Kidney (tissue), 13 donors: ENCODE measurements at regions not wholly inside any gene's neighbourhood (a gene's known extent, or its start where the extent isn't known, plus 50 kb on each side); places are given as distances from the start of the nearest gene placed in this dataset.
A peak's percentile ranks its signal among the peaks of the same experiment; 100 is the strongest.

Experiments used
- DNase-seq, 5 donors: peaks; one replicate each; pipeline ENCODE4 v3.0.0-alpha.2; 2013 to 2020
- FAIRE-seq: peaks from 2 replicates; lab custom pipeline; 2012; peaks lifted over from hg19 to GRCh38; lab: Jason Lieb, UNC
- H3K27ac ChIP-seq, 2 donors: one replicate each; pipeline ENCODE4 v1.7.0; 2013; ENCODE audit warnings: low read depth in 2 of 2, low read length in 2 of 2, inconsistent platforms in 1 of 2
- H3K27me3 ChIP-seq: one replicate; pipeline ENCODE4 v1.7.1; 2013; ENCODE audit warnings: low read length, inconsistent platforms; ENCODE audit not compliant: control insufficient read depth, insufficient read depth
- H3K36me3 ChIP-seq, 3 donors: one replicate each; pipeline versions ENCODE4 v1.7.0 to v1.7.1; 2013; ENCODE audit warnings: low read length in 3 of 3, control low read depth in 1 of 3, inconsistent platforms in 1 of 3; ENCODE audit not compliant: insufficient read depth in 3 of 3, control insufficient read depth in 2 of 3
- H3K4me1 ChIP-seq, 3 donors: one replicate each; pipeline versions ENCODE4 v1.7.0 to v1.7.1; 2013; ENCODE audit warnings: low read length in 3 of 3, inconsistent platforms in 1 of 3, low read depth in 1 of 3; ENCODE audit not compliant: control insufficient read depth in 2 of 3, insufficient read depth in 2 of 3
- H3K4me3 ChIP-seq, 3 donors: one replicate each; pipeline versions ENCODE4 v1.7.0 to v1.8.1; 2013; ENCODE audit warnings: low read length in 3 of 3, control low read depth in 1 of 3, inconsistent platforms in 1 of 3
- H3K9ac ChIP-seq, 3 donors: one replicate each; pipeline versions ENCODE4 v1.7.0 to v1.7.1; 2013; ENCODE audit warnings: low read length in 3 of 3, control low read depth in 1 of 3, inconsistent platforms in 1 of 3
- H3K9me3 ChIP-seq, 3 donors: one replicate each; pipeline versions ENCODE4 v1.7.0 to v1.7.1; 2013; ENCODE audit warnings: low read length in 3 of 3, control low read depth in 1 of 3, inconsistent platforms in 1 of 3; ENCODE audit not compliant: control insufficient read depth in 2 of 3, insufficient read depth in 1 of 3
- intact Hi-C: fragments of 100-400 bp; cut with DNase I; formaldehyde crosslinking; loops from one replicate; pipeline ENCODE4 v1.11.1; 2022
- TF ChIP-seq, protein P1 (sequence below): IDR thresholded peaks from 3 replicates; pipeline ENCODE4 v1.5.1; 2012; ENCODE audit warnings: mild to moderate bottlenecking, moderate library complexity, borderline replicate concordance; ENCODE audit not compliant: insufficient read depth; ENCODE audit errors: extremely low read depth
- donor health status: control.
- donor health status: control.
- donor health status: control.
- donor health status: control.
- donor health status: control.
- donor health status: DM: yes; HTN: yes; CAD: no.
- donor health status: Normal renal cell carcinoma (clear cell type).

- Histone ChIP-seq H3K27ac (no peak overlapping the region), H3K9ac (no peak overlapping the region), H3K9me3 (no peaks in the 10 kb centered on the region), H3K36me3 (no peaks in the 10 kb centered on the region), H3K27me3 (peaks cover under 1% of the 10 kb centered on the region), H3K4me1 (no peaks in the 10 kb centered on the region), H3K4me3 (no peak overlapping the region)
- FAIRE-seq (no peak), DNase-seq (peak in 1 of 5 donors; percentile 68)
- intact Hi-C loops, result no loop called here
- TF ChIP-seq, protein P1, sequence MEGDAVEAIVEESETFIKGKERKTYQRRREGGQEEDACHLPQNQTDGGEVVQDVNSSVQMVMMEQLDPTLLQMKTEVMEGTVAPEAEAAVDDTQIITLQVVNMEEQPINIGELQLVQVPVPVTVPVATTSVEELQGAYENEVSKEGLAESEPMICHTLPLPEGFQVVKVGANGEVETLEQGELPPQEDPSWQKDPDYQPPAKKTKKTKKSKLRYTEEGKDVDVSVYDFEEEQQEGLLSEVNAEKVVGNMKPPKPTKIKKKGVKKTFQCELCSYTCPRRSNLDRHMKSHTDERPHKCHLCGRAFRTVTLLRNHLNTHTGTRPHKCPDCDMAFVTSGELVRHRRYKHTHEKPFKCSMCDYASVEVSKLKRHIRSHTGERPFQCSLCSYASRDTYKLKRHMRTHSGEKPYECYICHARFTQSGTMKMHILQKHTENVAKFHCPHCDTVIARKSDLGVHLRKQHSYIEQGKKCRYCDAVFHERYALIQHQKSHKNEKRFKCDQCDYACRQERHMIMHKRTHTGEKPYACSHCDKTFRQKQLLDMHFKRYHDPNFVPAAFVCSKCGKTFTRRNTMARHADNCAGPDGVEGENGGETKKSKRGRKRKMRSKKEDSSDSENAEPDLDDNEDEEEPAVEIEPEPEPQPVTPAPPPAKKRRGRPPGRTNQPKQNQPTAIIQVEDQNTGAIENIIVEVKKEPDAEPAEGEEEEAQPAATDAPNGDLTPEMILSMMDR, result no peak
These were observed 99.5 kb upstream of the BHLHE23 start for GRCh38 chr20:63106108-63106764.

DNA sequence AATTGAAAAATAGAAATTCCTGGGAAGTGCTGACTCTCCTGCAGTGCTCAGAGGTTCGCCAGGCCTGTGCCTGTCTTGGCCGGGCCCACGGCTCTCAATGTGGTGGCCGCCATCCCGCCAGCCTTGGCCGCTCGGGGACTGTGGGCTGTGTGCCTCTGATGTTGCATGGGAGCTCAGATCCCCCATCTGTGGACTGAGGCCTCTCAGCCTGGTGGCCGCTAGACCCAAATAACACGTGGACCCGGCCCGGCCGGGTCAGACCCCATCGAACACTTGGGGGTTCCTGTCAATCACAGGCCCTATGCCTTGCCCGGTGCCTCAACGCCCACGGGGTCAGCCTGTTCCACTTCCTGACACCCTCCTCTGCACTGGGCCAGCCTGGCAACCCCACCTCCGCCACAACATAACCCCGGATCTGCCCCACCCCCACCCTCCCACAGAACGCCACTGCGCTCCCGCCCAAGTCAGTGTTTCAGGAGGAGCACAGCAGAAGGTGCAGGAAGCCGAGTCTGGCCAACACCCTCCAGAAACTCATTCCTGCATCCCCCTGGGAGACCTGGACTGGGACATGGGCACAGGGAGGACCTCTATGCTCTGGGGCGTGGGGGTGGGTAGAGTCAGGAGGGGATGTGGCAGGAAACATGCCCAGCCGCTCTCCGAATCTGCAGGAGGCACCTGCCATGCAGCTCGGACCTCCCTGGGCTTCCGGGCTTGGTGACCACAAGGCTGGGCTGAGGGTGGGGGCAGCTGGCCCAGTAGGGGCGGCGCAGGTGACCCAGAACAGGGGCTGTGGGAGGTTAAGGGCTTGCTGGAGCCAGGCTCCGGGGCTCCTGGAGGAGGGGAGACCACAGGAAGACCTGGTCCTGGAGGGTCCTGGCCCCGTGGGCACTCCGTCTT lies 98.7 kb upstream of the BHLHE23 start:
- no peak for FAIRE-seq
- Histone ChIP-seq H3K36me3 (no peaks in the 10 kb centered on the region), H3K4me3 (no peak overlapping the region), H3K9ac (no peak overlapping the region), H3K27ac (no peak overlapping the region), H3K27me3 (peaks cover 2% of the 10 kb centered on the region), H3K4me1 (no peaks in the 10 kb centered on the region), H3K9me3 (no peaks in the 10 kb centered on the region)
- TF ChIP-seq, protein P1, result no peak
- intact Hi-C loops, result no loop called here
- DNase-seq, result peak in 1 of 5 donors; percentile 50

DNA sequence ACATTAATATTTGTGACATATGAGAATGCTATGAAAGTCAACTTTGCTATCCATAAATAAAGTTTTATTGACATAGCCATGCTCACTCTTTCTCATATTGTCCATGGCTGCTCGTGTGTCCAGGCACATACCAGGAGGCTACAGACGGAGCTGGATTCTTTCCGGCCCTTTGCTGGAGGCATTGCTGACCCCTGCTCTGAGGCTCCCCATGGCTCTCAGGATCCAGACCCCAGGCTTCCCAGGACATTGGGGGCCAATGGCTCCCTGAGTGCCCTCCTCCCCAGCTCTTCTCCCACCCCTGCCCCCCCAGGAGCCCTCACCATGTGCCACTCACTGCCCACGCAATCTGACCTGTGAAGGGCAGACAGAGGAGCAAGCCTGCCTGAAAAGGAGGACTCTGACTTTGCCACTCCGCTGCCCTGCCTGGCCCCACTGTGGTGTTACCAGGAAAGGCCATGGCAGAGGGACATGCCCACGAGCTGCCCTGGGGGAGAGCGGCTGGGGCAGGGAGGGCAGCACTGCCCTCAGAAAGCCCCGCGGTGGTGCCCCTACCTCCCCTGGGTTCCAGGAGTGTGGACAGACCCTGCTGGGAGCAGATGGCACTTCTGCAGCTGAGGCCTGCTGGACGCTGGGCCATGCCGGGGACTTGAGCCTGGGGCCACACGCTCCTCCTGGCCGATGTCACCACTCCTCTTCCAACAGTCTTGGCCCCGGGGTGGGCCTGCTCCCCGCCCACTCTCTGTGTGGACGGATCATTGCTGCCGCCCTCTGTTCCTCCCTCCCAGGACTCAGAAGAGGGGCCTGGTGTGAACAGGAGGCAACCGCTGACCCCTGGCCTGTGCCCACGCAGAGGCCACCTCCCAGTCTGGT lies 97.8 kb upstream of the BHLHE23 start:
- DNase-seq (peak in 1 of 5 donors; percentile 46), FAIRE-seq (no peak)
- Histone ChIP-seq H3K36me3 (no peaks in the 10 kb centered on the region), H3K27ac (no peak overlapping the region), H3K4me1 (no peaks in the 10 kb centered on the region), H3K27me3 (peaks cover 2% of the 10 kb centered on the region), H3K9me3 (no peaks in the 10 kb centered on the region), H3K4me3 (no peak overlapping the region), H3K9ac (no peak overlapping the region)
- TF ChIP-seq, protein P1, result no peak
- intact Hi-C loops, result no loop called here
